Stimulated activated CD4-positive, alpha-beta T cell treated with anti-CD3 and anti-CD28 coated beads, Interleukin-1b, Interleukin-23, amount 100 ng/mL, for 24 hours (primary cell): ENCODE measurements at regions not wholly inside any gene's neighbourhood (a gene's known extent, or its start where the extent isn't known, plus 50 kb on each side); places are given as distances from the start of the nearest gene placed in this dataset.

Source experiments
- DNase-seq, 4 experiments: peaks; one replicate each; pipeline ENCODE4 v3.0.0-alpha.2; 2020; ENCODE audit warnings: low read depth in 4 of 4, low spot score in 1 of 4

DNA sequence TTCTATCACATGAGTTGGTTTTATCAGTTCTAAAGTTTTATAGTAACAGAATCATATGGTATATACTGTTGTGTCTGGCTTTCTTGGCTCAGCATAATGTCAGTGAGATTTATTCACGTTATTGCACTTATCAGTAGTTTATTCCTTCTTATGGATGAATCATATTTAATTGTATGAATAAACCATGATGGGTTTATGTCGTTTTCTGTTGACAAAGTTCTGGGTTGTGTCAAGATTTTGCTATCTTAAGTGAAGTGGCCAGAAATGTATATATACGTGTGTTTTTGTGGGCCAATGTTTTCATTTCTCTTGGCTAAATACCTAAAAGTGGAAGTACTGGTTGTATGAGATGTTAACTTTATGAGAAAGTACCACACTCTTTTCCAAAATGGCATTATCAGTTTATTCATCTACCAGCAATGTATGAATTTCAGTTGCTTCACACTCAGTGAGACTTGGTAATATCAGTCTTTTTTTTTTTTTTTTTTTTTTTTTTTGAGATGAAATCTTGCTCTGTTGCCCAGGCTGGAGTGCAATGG lies 112.4 kb upstream of the DCBLD2 start:
- DNase-seq = no peak

DNA sequence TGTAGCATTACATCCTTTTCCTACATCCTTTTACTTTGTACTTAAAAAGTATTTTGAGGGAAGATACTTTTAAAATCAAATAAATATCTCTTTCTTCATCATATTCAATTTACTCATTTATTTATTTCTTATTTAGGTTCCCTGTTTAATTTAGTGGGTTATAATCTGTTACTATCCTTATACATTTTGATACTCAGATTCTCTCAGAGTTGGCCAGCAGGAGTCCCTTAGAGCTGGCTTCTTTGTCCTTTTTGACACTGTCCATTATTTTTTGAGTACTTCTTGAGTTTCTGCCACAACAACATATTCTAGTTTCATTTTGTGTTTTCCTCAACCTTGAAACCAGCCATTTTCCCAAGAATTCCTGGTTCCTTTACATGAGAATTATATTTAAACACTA lies 111.6 kb upstream of the DCBLD2 start:
- DNase-seq = no peak

- DNase-seq = no peak
Measured at GRCh38 chr3:99012051-99012450, 110.6 kb upstream of the DCBLD2 start.

- DNase-seq = no peak
Measured at GRCh38 chr3:99009851-99010250, 108.4 kb upstream of the DCBLD2 start.

- no peak for DNase-seq
Measured at GRCh38 chr3:99006686-99007085, 105.2 kb upstream of the DCBLD2 start.

DNA sequence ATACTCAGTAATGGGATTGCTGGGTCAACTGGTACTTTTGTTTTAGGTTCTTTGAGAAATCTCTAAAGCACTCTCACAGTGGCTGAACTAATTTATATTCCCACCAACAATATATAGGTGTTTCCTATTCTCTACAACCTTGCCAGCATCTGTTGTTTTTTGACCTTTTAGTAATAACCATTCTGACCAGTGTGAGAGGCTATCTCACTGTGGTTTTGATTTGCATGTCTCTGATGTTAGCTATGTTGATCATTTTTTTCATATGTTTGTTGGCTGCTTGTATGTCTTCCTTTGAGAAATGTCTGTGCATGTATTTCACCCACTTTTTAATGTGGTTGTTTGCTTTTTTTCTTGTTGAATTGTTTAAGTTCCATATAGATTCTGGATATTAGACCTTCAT lies 98.2 kb upstream of the DCBLD2 start:
- DNase-seq = no peak

DNA sequence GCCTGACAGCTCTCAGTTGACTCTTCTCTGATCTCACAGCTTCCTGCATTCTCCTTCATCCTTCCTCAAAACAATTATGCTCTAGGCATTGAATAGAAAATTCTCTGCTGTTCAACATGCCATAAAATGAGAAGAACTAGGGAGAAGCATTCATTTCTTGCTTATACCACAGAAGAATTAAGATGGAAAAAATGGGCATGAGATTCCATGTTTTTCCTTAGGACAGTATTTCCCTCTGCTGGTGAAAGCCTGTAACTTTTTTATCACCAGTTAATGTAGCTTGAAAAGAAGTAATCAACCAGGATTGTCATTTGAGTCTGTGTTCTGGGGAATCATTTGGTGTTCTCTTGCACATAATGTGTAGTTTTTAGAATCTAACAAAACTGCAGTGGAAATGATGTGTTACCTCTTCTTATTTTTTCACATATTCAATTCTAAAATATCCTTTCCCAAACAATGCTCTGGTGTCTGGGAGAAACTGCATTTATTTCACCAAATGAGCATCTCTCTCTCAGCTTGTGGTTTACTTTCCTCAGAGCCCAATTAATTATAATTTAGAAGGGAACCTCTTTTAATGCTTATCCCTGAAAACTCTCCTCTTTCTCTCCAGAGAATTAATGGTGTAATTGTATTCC lies 92.8 kb upstream of the DCBLD2 start:
- DNase-seq = no peak

DNA sequence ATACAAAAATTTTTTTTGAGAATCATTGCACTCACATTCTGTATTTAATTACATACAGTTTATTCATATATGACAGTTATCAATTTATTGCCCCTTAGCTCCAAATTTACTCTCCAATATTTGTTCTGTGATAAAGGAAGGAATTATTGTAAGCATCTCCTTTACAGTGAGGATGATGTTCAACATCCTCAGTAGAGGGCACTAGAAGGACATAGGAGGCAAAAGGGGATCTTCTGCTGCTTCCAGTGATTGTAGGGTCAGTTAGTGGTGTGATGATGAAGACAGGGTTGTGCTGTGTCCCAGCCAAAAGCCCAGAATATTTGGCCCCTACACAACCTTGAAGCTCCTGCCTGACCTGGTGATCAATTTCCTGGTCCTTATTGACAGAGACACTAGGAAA lies 89.9 kb upstream of the DCBLD2 start:
- no peak for DNase-seq

DNA sequence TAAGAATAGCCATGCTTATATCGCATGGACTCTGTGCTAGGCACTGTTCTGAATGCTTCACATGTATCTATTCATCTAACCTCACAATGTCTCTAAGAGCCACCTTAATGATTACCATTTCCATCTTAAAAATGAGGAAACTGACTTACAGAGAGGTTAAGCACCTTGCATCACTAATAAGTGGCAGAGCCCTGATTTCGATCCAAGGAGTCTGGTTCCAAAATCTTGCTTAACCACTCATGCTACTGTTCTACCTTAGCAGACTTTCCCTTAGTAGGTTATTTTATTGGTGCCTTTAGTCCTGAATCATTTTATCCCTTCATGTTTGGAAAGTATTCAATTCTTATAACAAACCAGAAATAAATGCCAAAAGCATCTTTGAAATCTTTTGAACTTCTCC lies 89.2 kb upstream of the DCBLD2 start:
- DNase-seq = no peak

DNA sequence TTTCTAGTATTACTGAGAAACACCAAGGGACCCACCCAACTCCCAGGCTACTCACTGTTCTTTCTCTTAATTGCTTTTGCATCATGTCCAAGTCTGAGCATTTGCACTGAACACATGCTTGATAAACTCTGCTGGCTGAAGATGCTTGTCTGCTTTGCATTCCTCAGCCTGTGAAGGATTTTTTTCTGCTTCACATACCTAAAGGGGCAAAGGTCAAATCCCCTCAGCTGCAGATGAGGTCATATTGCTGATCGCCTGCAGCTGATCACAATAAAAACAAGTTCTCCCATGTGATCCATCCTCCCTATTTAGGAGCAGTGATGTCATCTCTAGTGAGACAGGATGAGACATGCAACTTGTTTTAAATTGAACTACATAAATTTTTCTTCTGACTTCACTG lies 84.6 kb upstream of the DCBLD2 start:
- no peak for DNase-seq

DNA sequence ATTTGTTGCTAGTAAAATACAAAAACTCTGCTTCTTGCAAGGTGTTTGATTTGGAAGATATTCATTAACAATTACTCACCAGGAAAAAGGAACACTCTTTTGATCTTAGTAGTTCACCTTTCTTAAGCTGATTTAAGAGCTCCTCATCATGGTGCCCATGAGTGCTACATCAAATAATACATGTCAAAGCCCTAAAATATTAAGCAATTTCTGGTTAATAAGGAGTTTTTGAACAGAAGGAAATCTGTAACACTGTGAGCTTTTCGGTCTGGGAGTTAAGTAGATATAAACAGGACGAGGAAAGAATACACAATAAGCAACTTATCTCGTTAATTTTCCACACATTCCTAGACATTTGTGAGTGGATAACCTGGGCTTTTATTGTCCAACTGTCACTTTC lies 83.9 kb upstream of the DCBLD2 start:
- DNase-seq = no peak

GRCh38 chr3:98984024-98984423 lies 82.5 kb upstream of the DCBLD2 start:
- no peak for DNase-seq

DNA sequence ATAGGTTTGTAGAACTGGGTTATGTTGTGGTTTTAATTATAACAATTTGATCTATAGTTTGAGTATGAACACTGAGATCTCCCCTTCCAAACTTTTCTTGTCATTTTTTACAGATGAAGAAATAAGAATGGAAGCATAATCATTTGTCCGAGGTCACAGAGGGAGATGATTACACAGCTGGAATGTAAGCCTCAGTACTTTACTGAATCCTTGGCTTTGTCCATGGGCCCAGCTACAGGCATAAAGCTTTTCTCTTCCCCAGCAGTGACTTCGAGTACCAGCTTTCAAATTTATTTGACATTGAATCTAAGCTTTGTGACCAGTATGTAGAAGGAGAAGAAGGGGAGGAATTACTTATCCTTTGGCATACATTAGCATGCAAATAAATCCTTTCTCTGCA lies 80.9 kb upstream of the DCBLD2 start:
- DNase-seq = no peak

DNA sequence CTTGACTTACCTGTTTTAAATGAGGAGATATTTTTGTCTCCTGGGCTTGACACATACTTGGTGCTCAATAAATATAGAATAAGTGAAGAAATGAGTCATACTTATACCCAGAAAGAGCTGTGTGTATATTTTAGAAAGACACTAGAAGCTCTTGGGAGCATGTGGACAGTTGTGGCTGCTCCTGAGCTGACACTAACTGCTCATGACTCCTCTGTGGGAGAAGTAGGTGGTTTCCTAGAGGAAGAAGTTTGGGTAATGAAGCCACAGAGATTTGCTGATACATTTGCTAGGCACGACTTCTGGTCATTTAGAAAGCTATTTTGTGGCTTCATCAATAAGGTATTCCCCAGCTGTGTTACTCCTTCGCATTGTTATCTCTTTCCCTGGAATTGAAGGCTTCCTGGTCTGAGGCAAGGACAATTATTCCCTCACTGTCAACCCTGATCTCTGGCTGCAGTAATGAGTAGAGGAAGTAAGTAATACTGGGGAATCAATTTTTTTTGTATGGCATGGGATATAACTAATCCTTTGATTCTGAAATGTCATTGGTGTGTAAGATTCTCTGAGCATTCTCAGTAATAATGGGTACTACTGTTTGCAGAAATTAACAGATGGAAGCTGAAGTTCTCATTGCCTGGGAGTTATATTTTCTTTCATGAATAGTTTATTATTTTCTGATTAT lies 79.6 kb upstream of the DCBLD2 start:
- no peak for DNase-seq

GRCh38 chr3:98979296-98979695 lies 77.8 kb upstream of the DCBLD2 start:
- DNase-seq = no peak

DNA sequence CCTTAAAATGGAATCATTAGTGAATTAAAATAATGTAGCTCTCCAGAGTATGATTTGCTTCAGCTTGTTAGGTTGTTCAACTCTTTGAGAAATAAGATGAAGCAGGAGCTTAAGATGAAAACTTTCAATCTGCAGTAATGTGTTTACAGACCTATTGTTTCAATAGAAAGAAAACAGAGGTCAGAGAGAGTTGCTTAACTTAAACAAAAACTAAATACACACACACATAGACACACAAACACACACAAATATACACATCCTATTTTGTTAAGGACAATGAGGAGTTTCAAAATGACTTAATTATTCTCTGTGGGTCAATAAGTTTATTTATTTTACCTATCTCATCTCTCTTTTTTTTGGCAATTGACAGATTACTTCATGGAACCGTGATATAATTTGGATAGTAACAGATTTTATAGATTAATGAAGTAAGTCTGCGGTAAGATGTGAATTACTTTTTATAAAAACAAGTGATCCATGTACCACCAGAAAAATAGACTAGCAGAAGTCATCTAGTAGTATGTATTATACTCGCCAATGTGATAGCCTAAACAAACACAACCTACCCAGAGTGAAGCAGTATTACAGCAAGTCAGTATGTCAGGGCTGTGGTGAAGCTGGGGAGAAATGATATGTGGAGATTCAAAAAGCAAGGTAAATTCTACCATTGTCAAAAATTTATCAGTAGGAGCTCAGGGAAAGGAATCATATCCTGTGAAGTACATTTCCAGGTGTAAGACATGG lies 76.7 kb upstream of the DCBLD2 start:
- no peak for DNase-seq

DNA sequence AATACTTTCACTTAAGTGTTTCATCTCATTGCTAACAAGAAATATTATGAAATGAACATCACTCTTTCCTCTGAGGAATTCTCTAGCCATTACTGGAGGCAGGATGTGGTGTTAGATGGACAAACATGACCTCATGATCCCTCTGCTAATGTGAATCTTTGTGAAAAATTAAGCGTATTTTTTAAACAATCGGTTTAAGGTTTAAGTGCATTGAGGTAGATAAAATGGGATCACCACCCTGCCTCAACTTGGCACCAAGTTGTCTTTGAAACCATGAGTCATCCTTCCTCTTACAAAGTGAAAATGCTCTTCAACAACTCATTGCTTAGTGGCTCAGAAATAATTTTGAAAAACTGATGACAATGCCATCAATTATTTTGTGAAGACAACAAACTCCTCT lies 76.0 kb upstream of the DCBLD2 start:
- no peak for DNase-seq

- DNase-seq = no peak
Measured at GRCh38 chr3:98974442-98974841, 72.9 kb upstream of the DCBLD2 start.

DNA sequence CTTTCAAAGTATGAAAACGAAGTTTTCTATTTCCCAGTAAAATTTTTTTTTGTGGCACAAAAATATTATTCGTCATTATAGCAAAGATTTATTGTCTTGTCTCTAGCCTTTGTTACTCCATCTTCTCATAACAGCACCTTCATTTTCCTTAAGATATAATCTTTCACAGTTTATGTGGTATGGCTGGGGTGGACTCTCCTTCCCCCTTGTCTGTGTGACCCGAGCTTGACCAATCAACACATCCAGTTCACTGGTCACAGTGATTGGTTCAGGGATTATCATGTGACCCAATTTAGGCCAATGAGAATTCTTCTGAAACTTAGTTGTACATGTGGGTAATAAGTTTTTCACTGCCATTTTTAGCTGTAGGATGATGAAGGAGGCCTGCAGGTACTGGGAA lies 71.2 kb upstream of the DCBLD2 start:
- DNase-seq = no peak

- DNase-seq = no peak
Measured at GRCh38 chr3:98972155-98972554, 70.7 kb upstream of the DCBLD2 start.

DNA sequence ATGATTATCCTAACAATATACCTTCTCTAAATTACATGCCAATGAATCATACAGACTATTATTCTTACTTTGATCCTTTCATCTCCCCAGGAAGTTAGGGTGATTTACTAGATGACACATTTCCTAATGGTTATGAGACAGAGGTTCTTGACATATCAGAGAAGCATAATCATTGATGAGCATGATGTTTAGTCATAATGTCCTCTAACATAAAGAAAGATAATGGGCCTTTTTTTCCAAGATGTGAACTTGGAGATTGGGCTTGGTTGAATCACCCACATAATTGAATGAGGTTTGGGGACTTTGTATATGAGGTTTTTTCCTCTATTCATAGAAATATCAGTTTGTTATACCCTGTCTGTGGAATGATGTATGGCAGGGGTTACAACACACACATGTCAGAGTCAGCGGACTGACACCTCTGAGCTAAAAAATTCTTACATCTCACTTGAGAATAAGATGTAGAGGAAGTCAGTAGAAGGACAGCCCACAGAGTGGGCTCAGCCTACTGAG lies 69.7 kb upstream of the DCBLD2 start:
- no peak for DNase-seq

- no peak for DNase-seq
Measured at GRCh38 chr3:98969295-98969694, 67.8 kb upstream of the DCBLD2 start.
